H1 (cell line): ENCODE measurements at regions not wholly inside any gene's neighbourhood (a gene's known extent, or its start where the extent isn't known, plus 50 kb on each side); places are given as distances from the start of the nearest gene placed in this dataset.

Source experiments
- BCL11A ChIP-seq, 2 experiments: IDR thresholded peaks; one replicate each; pipeline ENCODE4 v1.6.1; 2011; ENCODE audit warnings: low read depth in 2 of 2, low read length in 2 of 2, mild to moderate bottlenecking in 2 of 2
- BRCA1 ChIP-seq: IDR thresholded peaks from 2 replicates; pipeline ENCODE4 v1.6.1; 2012; ENCODE audit warnings: low read depth, low read length, improper control_type of control experiment
- CBX5 ChIP-seq: fragments of 300-800, 300-1000 bp; sonication (generic); IDR thresholded peaks from 2 replicates; pipeline ENCODE4 v1.7.1; 2016; ENCODE audit warnings: antibody characterized with exemption, low read length, low read depth
- CEBPB ChIP-seq: IDR thresholded peaks from 2 replicates; pipeline ENCODE4 v1.6.1; 2012; ENCODE audit warnings: low read depth, low read length
- CHD1 ChIP-seq: IDR thresholded peaks from 2 replicates; pipeline ENCODE4 v1.6.1; 2012; ENCODE audit warnings: low read depth, low read length, improper control_type of control experiment
- EP300 ChIP-seq, 2 experiments: IDR thresholded peaks; 1 replicate in 1 of 2; 2 replicates in 1 of 2; pipeline ENCODE4 v1.6.1; 2011 to 2012; ENCODE audit warnings: low read depth in 2 of 2, low read length in 2 of 2, mild to moderate bottlenecking in 2 of 2, borderline replicate concordance in 1 of 2, inconsistent platforms in 1 of 2, moderate library complexity in 1 of 2
- KDM4A ChIP-seq: IDR thresholded peaks from one replicate; pipeline ENCODE4 v1.7.1; 2012; ENCODE audit warnings: low read depth, mild to moderate bottlenecking, moderate library complexity, low read length, inconsistent platforms; ENCODE audit not compliant: severe bottlenecking
- SAP30 ChIP-seq: fragments of 300-600 bp; sonication (generic); IDR thresholded peaks from 2 replicates; pipeline ENCODE4 v1.7.1; 2012; ENCODE audit warnings: low read length, moderate library complexity, mild to moderate bottlenecking, inconsistent platforms; ENCODE audit not compliant: insufficient read depth, insufficient replicate concordance
- SP2 ChIP-seq: IDR thresholded peaks from 2 replicates; pipeline ENCODE4 v1.6.1; 2012; ENCODE audit warnings: mild to moderate bottlenecking, low read length, inconsistent platforms
- TBP ChIP-seq: IDR thresholded peaks from 2 replicates; pipeline ENCODE4 v1.6.1; 2011; ENCODE audit warnings: low read depth, low read length, improper control_type of control experiment
- TCF12 ChIP-seq: IDR thresholded peaks from 2 replicates; pipeline ENCODE4 v1.6.1; 2011; ENCODE audit warnings: low read depth, mild to moderate bottlenecking, low read length
- TEAD4 ChIP-seq: IDR thresholded peaks from 2 replicates; pipeline ENCODE4 v1.6.1; 2012; ENCODE audit warnings: low read depth, low read length, inconsistent platforms, mixed read lengths
- ZNF274 ChIP-seq: IDR thresholded peaks from 2 replicates; pipeline ENCODE4 v1.7.0; 2012; ENCODE audit warnings: low read length, borderline replicate concordance; ENCODE audit errors: extremely low read depth
- TF ChIP-seq, protein P1 (sequence below): IDR thresholded peaks from 2 replicates; pipeline ENCODE4 v1.6.1; 2012; ENCODE audit warnings: inconsistent platforms

DNA sequence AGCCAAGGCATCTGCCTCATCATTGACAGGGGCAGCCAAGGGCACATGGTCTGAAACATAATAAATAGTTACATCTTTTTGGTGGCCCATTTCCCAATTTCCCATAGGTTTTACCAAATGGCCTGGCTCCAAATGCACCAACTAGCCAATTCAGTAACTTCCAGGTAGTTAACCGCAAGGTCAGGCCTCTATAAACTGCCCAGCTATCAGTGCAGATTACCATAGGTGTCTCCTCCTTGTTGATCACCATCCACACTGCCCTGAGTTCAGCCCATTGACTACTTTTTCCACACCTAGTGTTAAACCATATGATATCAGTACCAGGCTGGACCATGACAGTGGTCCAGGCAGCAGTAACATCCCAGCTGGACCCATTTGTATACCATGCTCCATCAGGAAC, 1145.1 kb upstream of the POU3F4 start (continued):
- TF ChIP-seq CEBPB (no peak), BRCA1 (no peak), BCL11A (IDR thresholded peaks at IDR 0.05; ENCODE audit: low read depth in 2 of 2, low read length in 2 of 2) (no peak), ZNF274 (no peak), TCF12 (no peak), SP2 (no peak), SAP30 (no peak), TEAD4 (no peak), KDM4A (no peak), CHD1 (no peak), EP300 (IDR thresholded peaks at IDR 0.05; ENCODE audit: borderline replicate concordance in 1 of 2, low read depth in 2 of 2, low read length in 2 of 2) (no peak), CBX5 (no peak), TBP (no peak)
- TF ChIP-seq, protein P1, sequence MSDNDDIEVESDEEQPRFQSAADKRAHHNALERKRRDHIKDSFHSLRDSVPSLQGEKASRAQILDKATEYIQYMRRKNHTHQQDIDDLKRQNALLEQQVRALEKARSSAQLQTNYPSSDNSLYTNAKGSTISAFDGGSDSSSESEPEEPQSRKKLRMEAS = no peak
